Erythroblast (primary cell): ENCODE measurements at regions not wholly inside any gene's neighbourhood (a gene's known extent, or its start where the extent isn't known, plus 50 kb on each side); places are given as distances from the start of the nearest gene placed in this dataset.

Experiments
- GATA1 ChIP-seq: IDR thresholded peaks from 2 replicates; pipeline ENCODE4 v1.6.1; 2011; ENCODE audit warnings: low read depth, mild to moderate bottlenecking, control low read depth, low read length, moderate library complexity
- POLR2A ChIP-seq: IDR thresholded peaks from 2 replicates; pipeline ENCODE4 v1.6.1; 2011; ENCODE audit warnings: mild to moderate bottlenecking, low read length

GRCh38 chr13:68359105-68359504 lies 1129.0 kb upstream of the PCDH9 start:
- TF ChIP-seq POLR2A = no peak
- TF ChIP-seq GATA1 = no peak
